Sigmoid colon (tissue), 6 donors: ENCODE measurements at regions not wholly inside any gene's neighbourhood (a gene's known extent, or its start where the extent isn't known, plus 50 kb on each side); places are given as distances from the start of the nearest gene placed in this dataset.

Source experiments
- DNase-seq: peaks from one replicate; pipeline ENCODE4 v3.0.0-alpha.2; 2019
- H3K27ac ChIP-seq, 4 donors: fragments of 200-600 bp; sonication (generic); one replicate each; pipeline ENCODE4 v1.5.1; 2016 to 2019; ENCODE audit warnings: mild to moderate bottlenecking in 1 of 4
- H3K27me3 ChIP-seq, 3 donors: fragments of 200-600 bp; sonication (generic); one replicate each; pipeline ENCODE4 v1.5.1; 2019; ENCODE audit warnings: mild to moderate bottlenecking in 1 of 3
- H3K36me3 ChIP-seq, 4 donors: fragments of 200-600 bp; sonication (generic); one replicate each; pipeline ENCODE4 v1.5.1; 2016 to 2019
- H3K4me1 ChIP-seq, 4 donors: fragments of 200-600 bp; sonication (generic); one replicate each; pipeline ENCODE4 v1.5.1; 2017 to 2019
- H3K4me3 ChIP-seq, 4 donors: fragments of 200-600 bp; sonication (generic); one replicate each; pipeline ENCODE4 v1.5.1; 2017 to 2019; ENCODE audit warnings: mild to moderate bottlenecking in 2 of 4, moderate library complexity in 1 of 4
- H3K9me3 ChIP-seq, 4 donors: fragments of 200-600 bp in 3 of 4; sonication (generic) in 3 of 4; one replicate each; pipeline versions ENCODE4 v1.5.1 to v1.6.1; 2013 to 2019
- EP300 ChIP-seq, 4 donors: sonication (generic); formaldehyde crosslinking; IDR thresholded peaks; one replicate each; pipeline ENCODE4 v1.6.1; 2017; ENCODE audit warnings: antibody characterized with exemption in 4 of 4
- POLR2A ChIP-seq, 2 donors: fragments of 450-650 bp; IDR thresholded peaks; one replicate each; pipeline ENCODE4 v1.6.1; 2016; ENCODE audit warnings: antibody characterized with exemption in 2 of 2, mild to moderate bottlenecking in 2 of 2, moderate library complexity in 2 of 2
- POLR2AphosphoS5 ChIP-seq, 4 donors: sonication (generic); formaldehyde crosslinking; IDR thresholded peaks; one replicate each; pipeline ENCODE4 v1.6.1; 2017; ENCODE audit warnings: antibody characterized with exemption in 4 of 4
- WGBS, 2 donors: extraction: QIAGEN DNeasy Blood & Tissue Kit; methylation state at CpG; one replicate each; pipeline ENCODE4 v1.1.7; 2013; 5-methylcytosine and 5-hydroxymethylcytosine counted together
- intact Hi-C: fragments of 100-400 bp; cut with DNase I; formaldehyde crosslinking; loops from one replicate; pipeline ENCODE4 v1.15.1; 2023
- TF ChIP-seq, protein P1 (sequence below), 4 experiments: fragments of 450-650 bp in 3 of 4; fragments of 200-600 bp in 1 of 4; IDR thresholded peaks; one replicate each; pipeline ENCODE4 v1.5.1; 2016 to 2019; ENCODE audit warnings: antibody characterized with exemption in 4 of 4, mild to moderate bottlenecking in 3 of 4, moderate library complexity in 2 of 4
- donor health status: healthy with polysubstance abuse.
- donor health status: healthy.

DNA sequence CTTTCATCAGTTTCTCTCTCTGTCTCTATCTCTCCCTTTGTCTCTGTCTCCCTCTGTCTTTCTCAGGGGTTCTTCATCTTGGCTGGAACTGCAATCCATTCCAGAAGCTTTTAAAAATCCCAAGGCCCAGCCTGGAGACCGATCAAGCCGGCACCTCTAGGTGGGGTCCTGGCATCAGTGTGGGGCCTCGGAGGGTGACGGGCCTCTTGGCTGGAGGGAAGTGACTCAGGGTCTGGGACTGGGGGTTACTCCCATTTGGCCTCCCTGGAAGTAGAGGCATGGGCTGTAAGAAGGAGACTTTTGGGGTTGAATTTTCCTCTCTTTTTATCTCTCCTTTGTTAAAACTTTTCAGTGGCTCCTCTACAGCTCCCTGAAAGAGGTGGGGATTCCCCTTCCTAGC, 52.8 kb upstream of the OTOF start:
- H3K27ac ChIP-seq: no peak overlapping the region
- no peaks in the 10 kb centered on the region for H3K4me1 ChIP-seq
- intact Hi-C loops: no loop called here
- no peaks in the 10 kb centered on the region for H3K36me3 ChIP-seq
- TF ChIP-seq POLR2AphosphoS5 (IDR thresholded peaks at IDR 0.05): no peak
- TF ChIP-seq POLR2A (IDR thresholded peaks at IDR 0.05): no peak
- TF ChIP-seq, protein P1, sequence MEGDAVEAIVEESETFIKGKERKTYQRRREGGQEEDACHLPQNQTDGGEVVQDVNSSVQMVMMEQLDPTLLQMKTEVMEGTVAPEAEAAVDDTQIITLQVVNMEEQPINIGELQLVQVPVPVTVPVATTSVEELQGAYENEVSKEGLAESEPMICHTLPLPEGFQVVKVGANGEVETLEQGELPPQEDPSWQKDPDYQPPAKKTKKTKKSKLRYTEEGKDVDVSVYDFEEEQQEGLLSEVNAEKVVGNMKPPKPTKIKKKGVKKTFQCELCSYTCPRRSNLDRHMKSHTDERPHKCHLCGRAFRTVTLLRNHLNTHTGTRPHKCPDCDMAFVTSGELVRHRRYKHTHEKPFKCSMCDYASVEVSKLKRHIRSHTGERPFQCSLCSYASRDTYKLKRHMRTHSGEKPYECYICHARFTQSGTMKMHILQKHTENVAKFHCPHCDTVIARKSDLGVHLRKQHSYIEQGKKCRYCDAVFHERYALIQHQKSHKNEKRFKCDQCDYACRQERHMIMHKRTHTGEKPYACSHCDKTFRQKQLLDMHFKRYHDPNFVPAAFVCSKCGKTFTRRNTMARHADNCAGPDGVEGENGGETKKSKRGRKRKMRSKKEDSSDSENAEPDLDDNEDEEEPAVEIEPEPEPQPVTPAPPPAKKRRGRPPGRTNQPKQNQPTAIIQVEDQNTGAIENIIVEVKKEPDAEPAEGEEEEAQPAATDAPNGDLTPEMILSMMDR (IDR thresholded peaks at IDR 0.05): no peak
- TF ChIP-seq EP300 (IDR thresholded peaks at IDR 0.05): no peak
- 83 to 86% methylated on average over 4 of the region's 4 CpGs for WGBS, 2 donors
- no peak overlapping the region for H3K4me3 ChIP-seq
- no peaks in the 10 kb centered on the region for H3K9me3 ChIP-seq
- DNase-seq: peak; percentile 54
- no peaks in the 10 kb centered on the region for H3K27me3 ChIP-seq

DNA sequence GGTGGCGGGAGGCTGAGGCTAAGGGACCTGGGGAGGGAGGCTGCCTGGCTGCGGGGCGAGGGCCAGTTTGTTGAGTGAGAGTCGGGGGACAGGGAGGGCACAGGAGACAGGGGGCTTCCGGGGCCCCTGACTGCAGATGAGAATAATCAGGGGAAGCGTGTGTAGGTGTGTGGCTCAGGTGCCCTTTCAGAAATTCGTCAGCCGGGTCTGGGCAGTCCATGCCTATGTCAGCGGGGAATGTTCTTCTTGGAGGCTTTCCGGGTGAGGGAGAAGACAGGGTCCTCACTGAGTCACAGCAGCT, 52.3 kb upstream of the OTOF start:
- WGBS, 2 donors: 90 to 92% methylated on average over 10 of the region's 10 CpGs
- no peaks in the 10 kb centered on the region for H3K9me3 ChIP-seq
- no peak for TF ChIP-seq POLR2A (IDR thresholded peaks at IDR 0.05)
- TF ChIP-seq EP300 (IDR thresholded peaks at IDR 0.05): no peak
- no peak for TF ChIP-seq POLR2AphosphoS5 (IDR thresholded peaks at IDR 0.05)
- TF ChIP-seq, protein P1 (IDR thresholded peaks at IDR 0.05): no peak
- intact Hi-C loops: no loop called here
- no peaks in the 10 kb centered on the region for H3K36me3 ChIP-seq
- H3K27me3 ChIP-seq: no peaks in the 10 kb centered on the region
- H3K4me1 ChIP-seq: no peaks in the 10 kb centered on the region
- no peak overlapping the region for H3K27ac ChIP-seq
- no peak overlapping the region for H3K4me3 ChIP-seq
- DNase-seq: peak; percentile 42

DNA sequence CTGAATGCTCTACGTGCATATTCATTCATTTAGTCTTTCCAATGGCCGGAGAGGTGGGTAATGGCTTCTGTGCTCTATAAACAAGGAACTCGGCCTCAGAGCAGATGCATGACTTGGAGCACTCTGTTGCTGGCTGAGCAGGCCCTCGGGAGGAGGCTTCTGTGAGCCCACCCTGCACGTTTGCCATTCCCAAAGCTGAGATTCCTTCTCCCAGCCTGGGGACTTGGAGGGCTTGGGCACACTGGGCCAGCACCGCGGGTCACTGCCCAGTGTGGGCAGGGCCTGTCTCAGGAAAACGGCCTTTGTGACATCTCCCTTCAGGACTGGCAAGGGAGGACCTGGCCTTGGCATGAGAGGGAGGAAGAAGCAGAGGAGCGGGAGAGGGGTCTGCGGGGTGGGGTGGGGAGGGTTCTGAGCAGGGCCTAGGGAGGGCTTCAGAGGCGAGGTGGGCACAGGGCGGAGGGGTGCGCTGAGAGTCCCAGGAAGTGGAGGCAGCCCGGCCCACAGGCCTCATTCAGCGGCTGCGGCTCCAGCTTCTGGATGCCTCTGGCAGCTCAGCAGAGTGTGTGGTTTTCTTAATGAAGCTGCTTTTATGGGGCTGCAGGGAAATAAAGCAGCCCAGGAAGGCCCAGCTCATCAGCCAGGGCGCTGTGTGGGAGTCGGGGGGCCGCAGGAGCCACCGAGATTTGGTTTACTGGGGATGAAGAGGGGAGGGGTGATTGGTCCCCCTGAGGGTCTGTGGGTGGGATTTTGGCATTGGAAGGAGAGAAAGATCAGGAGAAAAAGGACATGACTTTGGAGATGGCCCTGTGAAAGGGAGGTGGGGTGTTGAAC, 51.7 kb upstream of the OTOF start:
- H3K36me3 ChIP-seq: no peaks in the 10 kb centered on the region
- TF ChIP-seq, protein P1 (IDR thresholded peaks at IDR 0.05): no peak
- TF ChIP-seq POLR2A (IDR thresholded peaks at IDR 0.05): no peak
- no peak for TF ChIP-seq POLR2AphosphoS5 (IDR thresholded peaks at IDR 0.05)
- TF ChIP-seq EP300 (IDR thresholded peaks at IDR 0.05): no peak
- no peaks in the 10 kb centered on the region for H3K9me3 ChIP-seq
- WGBS, 2 donors: 78 to 85% methylated on average over 20 of the region's 20 CpGs
- no peak overlapping the region for H3K27ac ChIP-seq
- no peaks in the 10 kb centered on the region for H3K4me1 ChIP-seq
- DNase-seq: peak; percentile 35
- H3K4me3 ChIP-seq: no peak overlapping the region
- intact Hi-C loops: no loop called here
- H3K27me3 ChIP-seq: no peaks in the 10 kb centered on the region

DNA sequence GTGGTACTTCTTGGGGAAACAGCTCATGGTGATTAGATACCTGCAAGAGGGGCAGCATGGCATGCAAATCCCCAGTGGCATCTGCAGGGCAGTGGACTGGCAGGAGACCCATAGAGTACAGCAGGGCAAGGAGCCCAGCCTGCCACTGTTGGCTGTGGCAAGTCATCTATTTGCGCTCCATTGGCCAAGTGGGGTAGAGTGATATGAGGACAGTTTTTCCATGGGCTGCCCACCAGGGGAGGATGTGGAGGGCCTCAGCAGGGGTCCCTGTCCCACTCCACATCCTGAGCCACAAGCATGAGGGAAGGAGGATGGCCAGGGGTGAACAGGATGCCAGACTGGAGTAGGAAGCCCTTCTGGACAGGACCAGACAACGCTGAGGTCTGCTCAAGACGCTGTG, 50.9 kb upstream of the OTOF start:
- no peak overlapping the region for H3K4me3 ChIP-seq
- TF ChIP-seq POLR2AphosphoS5 (IDR thresholded peaks at IDR 0.05): no peak
- TF ChIP-seq EP300 (IDR thresholded peaks at IDR 0.05): no peak
- TF ChIP-seq, protein P1 (IDR thresholded peaks at IDR 0.05): no peak
- TF ChIP-seq POLR2A (IDR thresholded peaks at IDR 0.05): no peak
- H3K9me3 ChIP-seq: no peaks in the 10 kb centered on the region
- peak; percentile 18 for DNase-seq
- no peak overlapping the region for H3K27ac ChIP-seq
- WGBS, 2 donors: 93 to 95% methylated on average over 3 of the region's 3 CpGs
- no peaks in the 10 kb centered on the region for H3K27me3 ChIP-seq
- H3K4me1 ChIP-seq: no peaks in the 10 kb centered on the region
- intact Hi-C loops: no loop called here
- no peaks in the 10 kb centered on the region for H3K36me3 ChIP-seq
